Neuronal stem cell (in vitro differentiated cells): ENCODE measurements at regions not wholly inside any gene's neighbourhood (a gene's known extent, or its start where the extent isn't known, plus 50 kb on each side); places are given as distances from the start of the nearest gene placed in this dataset.

ENCODE experiments used
- DNase-seq: peaks from one replicate; pipeline ENCODE4 v3.0.0-alpha.2; 2013; ENCODE audit warnings: low spot score
- H2AFZ ChIP-seq: one replicate; pipeline ENCODE4 v1.6.1; 2013; ENCODE audit warnings: mild to moderate bottlenecking, low read length, inconsistent platforms
- H2AK5ac ChIP-seq: 2 replicates; pipeline ENCODE4 v1.6.1; 2013; ENCODE audit warnings: low read depth, mild to moderate bottlenecking, inconsistent platforms, low read length, moderate library complexity, mixed read lengths
- H2BK120ac ChIP-seq: 2 replicates; pipeline ENCODE4 v1.6.1; 2013; ENCODE audit warnings: low read depth, mild to moderate bottlenecking, inconsistent platforms, low read length, moderate library complexity, mixed read lengths
- H2BK12ac ChIP-seq: one replicate; pipeline ENCODE4 v1.6.1; 2013; ENCODE audit warnings: low read length, inconsistent platforms
- H2BK15ac ChIP-seq: 2 replicates; pipeline ENCODE4 v1.6.1; 2013; ENCODE audit warnings: mild to moderate bottlenecking, low read length, inconsistent platforms, mixed read lengths
- H2BK5ac ChIP-seq: one replicate; pipeline ENCODE4 v1.6.1; 2013; ENCODE audit warnings: inconsistent platforms, mild to moderate bottlenecking, low read length, moderate library complexity
- H3K14ac ChIP-seq: one replicate; pipeline ENCODE4 v1.6.1; 2013; ENCODE audit warnings: low read length, inconsistent platforms
- H3K18ac ChIP-seq: 2 replicates; pipeline ENCODE4 v1.6.1; 2013; ENCODE audit warnings: low read length, inconsistent platforms
- H3K23ac ChIP-seq: 2 replicates; pipeline ENCODE4 v1.6.1; 2013; ENCODE audit warnings: low read depth, mild to moderate bottlenecking, mixed read lengths, low read length, inconsistent platforms; ENCODE audit not compliant: poor library complexity
- H3K27ac ChIP-seq: replicated peaks from 3 replicates; pipeline ENCODE4 v1.5.1; 2013; ENCODE audit warnings: low read length, inconsistent platforms
- H3K27me3 ChIP-seq, 3 experiments: 2 replicates each; pipeline ENCODE4 v1.6.1; 2013; ENCODE audit warnings: low read length in 3 of 3, mild to moderate bottlenecking in 2 of 3, inconsistent platforms in 1 of 3, low read depth in 1 of 3, mixed read lengths in 1 of 3, moderate library complexity in 1 of 3; ENCODE audit not compliant: control insufficient read depth in 3 of 3, insufficient read depth in 3 of 3
- H3K36me3 ChIP-seq, 2 donors: replicated peaks in 1 of 2; 2 replicates each; pipeline ENCODE4 v1.6.1; 2013; ENCODE audit warnings: low read length in 2 of 2; ENCODE audit not compliant: control insufficient read depth in 2 of 2, insufficient read depth in 2 of 2
- H3K4ac ChIP-seq: 2 replicates; pipeline ENCODE4 v1.6.1; 2013; ENCODE audit warnings: inconsistent platforms, mild to moderate bottlenecking, low read length, moderate library complexity
- H3K4me1 ChIP-seq, 2 donors: 1 replicate in 1 of 2; 2 replicates in 1 of 2; pipeline ENCODE4 v1.6.1; 2013; ENCODE audit warnings: low read length in 2 of 2, low read depth in 1 of 2; ENCODE audit not compliant: control insufficient read depth in 2 of 2, insufficient read depth in 1 of 2
- H3K4me2 ChIP-seq: one replicate; pipeline ENCODE4 v1.6.1; 2013; ENCODE audit warnings: mild to moderate bottlenecking, low read length, inconsistent platforms; ENCODE audit not compliant: insufficient read depth, poor library complexity, severe bottlenecking
- H3K4me3 ChIP-seq, 2 donors: 2 replicates each; pipeline ENCODE4 v1.5.1; 2013; ENCODE audit warnings: low read length in 2 of 2, mild to moderate bottlenecking in 2 of 2, inconsistent platforms in 1 of 2, moderate library complexity in 1 of 2
- H3K79me1 ChIP-seq: one replicate; pipeline ENCODE4 v1.6.1; 2013; ENCODE audit warnings: low read depth, mild to moderate bottlenecking, inconsistent platforms, low read length, moderate library complexity
- H3K9ac ChIP-seq: one replicate; pipeline ENCODE4 v1.6.1; 2013; ENCODE audit warnings: mild to moderate bottlenecking, low read depth, low read length, inconsistent platforms; ENCODE audit not compliant: poor library complexity
- H3K9me3 ChIP-seq, 2 donors: replicated peaks in 1 of 2; 2 replicates each; pipeline versions ENCODE3 to v1.6.1; 2013; ENCODE audit warnings: low read length in 2 of 2, mild to moderate bottlenecking in 2 of 2, inconsistent platforms in 1 of 2, low read depth in 1 of 2, mixed read lengths in 1 of 2, moderate library complexity in 1 of 2; ENCODE audit not compliant: control insufficient read depth in 2 of 2, insufficient read depth in 1 of 2
- H4K8ac ChIP-seq: one replicate; pipeline ENCODE4 v1.6.1; 2013; ENCODE audit warnings: low read depth, mild to moderate bottlenecking, inconsistent platforms, low read length, moderate library complexity
- H4K91ac ChIP-seq: one replicate; pipeline ENCODE4 v1.6.1; 2013; ENCODE audit warnings: low read length, low read depth, mild to moderate bottlenecking, inconsistent platforms; ENCODE audit not compliant: poor library complexity
- WGBS, 2 donors: extraction: QIAGEN DNeasy Blood & Tissue Kit; methylation state at CpG; one replicate each; pipeline ENCODE4 v1.1.7; 2013; ENCODE audit warnings: missing lambda C conversion rate in 2 of 2, mixed read lengths in 1 of 2; ENCODE audit not compliant: insufficient read length in 2 of 2, insufficient replicate concordance in 1 of 2; ENCODE audit errors: extremely low coverage in 2 of 2; 5-methylcytosine and 5-hydroxymethylcytosine counted together

DNA sequence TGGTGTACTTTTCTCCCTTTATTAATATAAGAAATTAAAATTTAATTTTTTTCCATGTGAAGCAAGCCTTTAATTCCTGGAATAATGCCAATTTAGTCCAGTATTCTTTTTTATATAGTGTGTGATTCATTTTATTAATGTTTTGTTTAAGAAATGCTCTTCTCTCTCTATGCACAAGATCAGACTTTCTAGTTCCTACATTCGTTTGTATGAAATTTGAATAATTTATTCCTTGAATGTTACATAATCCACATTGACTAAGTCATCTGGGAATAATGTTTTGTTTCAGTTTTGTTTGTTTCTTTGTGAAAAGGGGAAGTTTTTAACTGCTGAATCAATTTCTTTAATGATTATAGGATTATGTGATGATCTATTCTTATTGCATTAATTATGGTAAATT, 181.4 kb upstream of the ID4 start:
- Histone ChIP-seq H3K36me3 (no peaks in the 10 kb centered on the region), H3K4ac (no peak overlapping the region), H2BK120ac (no peak overlapping the region), H2BK5ac (no peak overlapping the region), H3K23ac (no peak overlapping the region), H3K27me3 (no peaks in the 10 kb centered on the region), H4K91ac (no peak overlapping the region), H4K8ac (no peak overlapping the region), H3K79me1 (no peaks in the 10 kb centered on the region), H3K4me3 (no peak overlapping the region), H3K14ac (no peak overlapping the region), H3K18ac (no peak overlapping the region), H2BK12ac (no peak overlapping the region), H3K9ac (no peak overlapping the region), H2AFZ (no peak overlapping the region), H3K9me3 (peaks cover 0 to 7% of the 10 kb centered on the region in 2 donors), H3K4me1 (no peaks in the 10 kb centered on the region), H3K27ac (no peak overlapping the region), H2AK5ac (no peak overlapping the region), H2BK15ac (no peak overlapping the region), H3K4me2 (no peak overlapping the region)
- WGBS, 2 donors = no CpG with 5 or more reads among the region's 1 CpG
- no peak for DNase-seq

DNA sequence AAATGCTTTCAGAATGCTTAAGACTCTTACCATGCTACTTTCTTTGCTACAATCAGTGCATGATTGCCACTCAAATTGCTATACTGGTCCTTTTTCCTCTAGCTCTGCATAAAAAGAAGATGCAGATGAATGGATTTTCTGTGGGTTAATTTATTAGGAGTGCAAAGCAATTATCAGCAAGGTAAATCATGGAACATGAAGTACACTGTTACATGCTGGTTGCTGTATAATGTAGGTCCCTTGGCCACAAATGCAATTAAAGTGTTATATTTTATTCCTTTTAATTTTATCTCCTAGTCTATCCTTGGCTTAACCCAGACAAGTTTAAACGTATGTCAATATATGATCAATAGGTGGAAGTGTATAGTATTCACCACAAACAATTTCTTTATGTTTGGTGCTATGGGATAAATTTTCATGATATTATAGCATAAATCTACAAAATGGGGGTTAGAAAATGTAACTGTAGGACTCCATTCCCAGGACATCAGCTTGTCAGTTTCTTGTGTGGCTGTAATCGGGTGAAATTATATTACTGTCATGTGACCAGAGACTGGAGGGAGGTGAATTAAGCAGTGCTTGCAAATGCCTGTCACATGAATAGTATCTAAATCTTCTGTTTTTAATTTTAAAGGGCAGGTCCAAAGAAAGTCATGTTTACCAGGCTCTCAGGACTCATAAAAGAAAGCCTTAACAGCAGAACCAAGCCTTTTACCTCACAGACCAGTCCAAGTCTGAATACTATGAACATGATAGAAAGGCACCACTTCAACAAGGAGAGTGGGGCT, 176.9 kb upstream of the ID4 start:
- no peak overlapping the region for H2BK5ac ChIP-seq
- no peak overlapping the region for H4K8ac ChIP-seq
- no peak overlapping the region for H2BK120ac ChIP-seq
- H3K14ac ChIP-seq = no peak overlapping the region
- H3K23ac ChIP-seq = no peak overlapping the region
- H3K4me2 ChIP-seq = no peak overlapping the region
- no peak overlapping the region for H2BK12ac ChIP-seq
- no peak overlapping the region for H4K91ac ChIP-seq
- H3K18ac ChIP-seq = no peak overlapping the region
- H3K4ac ChIP-seq = no peak overlapping the region
- no peak for DNase-seq
- H3K27me3 ChIP-seq = no peaks in the 10 kb centered on the region
- H3K27ac ChIP-seq = no peak overlapping the region
- no peak overlapping the region for H3K4me3 ChIP-seq
- H2BK15ac ChIP-seq = no peak overlapping the region
- peaks cover 0 to 7% of the 10 kb centered on the region in 2 donors for H3K9me3 ChIP-seq
- peaks cover 2 to 4% of the 10 kb centered on the region in 2 donors for H3K4me1 ChIP-seq
- no peaks in the 10 kb centered on the region for H3K36me3 ChIP-seq
- no peak overlapping the region for H2AK5ac ChIP-seq
- H3K79me1 ChIP-seq = no peaks in the 10 kb centered on the region
- no CpG with 5 or more reads among the region's 2 CpGs for WGBS, 2 donors
- H3K9ac ChIP-seq = no peak overlapping the region
- H2AFZ ChIP-seq = no peak overlapping the region

DNA sequence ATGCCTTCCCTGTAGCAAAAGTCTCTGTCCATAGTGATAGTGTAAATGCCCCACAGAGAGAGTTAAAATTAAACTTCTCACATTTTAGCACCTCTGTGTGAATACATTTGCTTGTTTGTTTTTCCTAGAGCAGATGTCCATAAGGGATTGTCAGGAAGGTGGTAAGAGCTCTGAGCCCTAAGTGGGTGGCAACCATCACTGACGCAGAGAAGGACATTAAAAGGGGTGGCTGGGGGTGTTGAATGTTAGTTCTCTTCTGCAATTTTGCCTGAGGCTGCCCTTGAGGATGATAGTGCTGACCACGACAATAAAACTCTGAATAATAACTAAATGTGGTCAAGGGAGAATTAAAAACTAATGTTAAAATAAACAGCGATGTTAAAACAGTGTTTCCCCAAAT, 174.3 kb upstream of the ID4 start:
- H3K4ac ChIP-seq = no peak overlapping the region
- no peak overlapping the region for H4K91ac ChIP-seq
- no peak overlapping the region for H3K14ac ChIP-seq
- no peaks in the 10 kb centered on the region for H3K36me3 ChIP-seq
- H3K27me3 ChIP-seq = no peaks in the 10 kb centered on the region
- H2AK5ac ChIP-seq = no peak overlapping the region
- H3K9me3 ChIP-seq = no peaks in the 10 kb centered on the region
- H3K4me1 ChIP-seq = peaks cover 2 to 4% of the 10 kb centered on the region in 2 donors
- no peak overlapping the region for H3K9ac ChIP-seq
- H3K23ac ChIP-seq = no peak overlapping the region
- no peak overlapping the region for H3K4me3 ChIP-seq
- H3K18ac ChIP-seq = no peak overlapping the region
- H3K4me2 ChIP-seq = no peak overlapping the region
- no peak overlapping the region for H2BK12ac ChIP-seq
- H3K79me1 ChIP-seq = no peaks in the 10 kb centered on the region
- no peak overlapping the region for H4K8ac ChIP-seq
- no CpG with 5 or more reads among the region's 3 CpGs for WGBS, 2 donors
- no peak for DNase-seq
- H2BK120ac ChIP-seq = no peak overlapping the region
- H2BK15ac ChIP-seq = no peak overlapping the region
- no peak overlapping the region for H2BK5ac ChIP-seq
- H2AFZ ChIP-seq = no peak overlapping the region
- no peak overlapping the region for H3K27ac ChIP-seq

DNA sequence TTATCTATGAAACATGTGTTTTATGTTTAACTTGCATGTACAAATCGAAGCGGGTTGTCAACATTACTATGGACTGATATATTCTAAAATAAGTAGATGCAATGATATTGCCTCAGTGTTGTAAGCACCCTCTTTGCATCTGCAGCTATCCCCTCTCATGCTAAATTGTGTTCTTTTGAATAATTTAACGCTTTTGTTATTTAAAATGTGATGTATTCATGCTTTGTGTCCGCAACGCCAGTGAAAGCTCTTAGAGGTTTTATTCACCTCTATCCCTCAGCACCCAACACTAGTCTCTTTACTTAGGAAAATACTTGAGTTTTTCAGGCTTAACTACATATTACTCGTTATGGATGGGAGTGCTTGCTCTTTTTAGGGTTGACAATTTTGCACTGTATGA, 173.7 kb upstream of the ID4 start:
- H3K9me3 ChIP-seq = no peaks in the 10 kb centered on the region
- no peaks in the 10 kb centered on the region for H3K27me3 ChIP-seq
- H3K18ac ChIP-seq = no peak overlapping the region
- no peak overlapping the region for H3K4me3 ChIP-seq
- H3K4ac ChIP-seq = no peak overlapping the region
- H4K8ac ChIP-seq = no peak overlapping the region
- no peak overlapping the region for H2AFZ ChIP-seq
- H4K91ac ChIP-seq = no peak overlapping the region
- no CpG with 5 or more reads among the region's 6 CpGs for WGBS, 2 donors
- no peak overlapping the region for H3K9ac ChIP-seq
- no peak overlapping the region for H2BK120ac ChIP-seq
- no peak overlapping the region for H2BK15ac ChIP-seq
- H3K4me2 ChIP-seq = no peak overlapping the region
- H3K4me1 ChIP-seq = peaks cover 2 to 4% of the 10 kb centered on the region in 2 donors
- H3K23ac ChIP-seq = no peak overlapping the region
- no peak overlapping the region for H3K27ac ChIP-seq
- H3K36me3 ChIP-seq = no peaks in the 10 kb centered on the region
- H2BK12ac ChIP-seq = no peak overlapping the region
- no peak overlapping the region for H2BK5ac ChIP-seq
- H3K14ac ChIP-seq = no peak overlapping the region
- no peaks in the 10 kb centered on the region for H3K79me1 ChIP-seq
- no peak for DNase-seq
- no peak overlapping the region for H2AK5ac ChIP-seq
